Nephron progenitor cell (in vitro differentiated cells): ENCODE measurements at regions not wholly inside any gene's neighbourhood (a gene's known extent, or its start where the extent isn't known, plus 50 kb on each side); places are given as distances from the start of the nearest gene placed in this dataset.

Experiments used
- DNase-seq: peaks from one replicate; pipeline ENCODE4 v3.0.0; 2021
- H3K27ac Mint-ChIP-seq: 2 replicates; pipeline ENCODE4 v1.8.0; 2021; ENCODE audit warnings: mild to moderate bottlenecking, moderate library complexity, mixed read lengths
- H3K27me3 Mint-ChIP-seq: 2 replicates; pipeline ENCODE4 v1.8.0; 2021; ENCODE audit warnings: mild to moderate bottlenecking, low read depth, mixed read lengths; ENCODE audit not compliant: poor library complexity
- H3K36me3 Mint-ChIP-seq: 2 replicates; pipeline ENCODE4 v1.8.0; 2021; ENCODE audit warnings: low read depth, mixed read lengths
- H3K4me1 Mint-ChIP-seq: 2 replicates; pipeline ENCODE4 v1.8.0; 2021; ENCODE audit warnings: mixed read lengths
- H3K4me3 Mint-ChIP-seq: 2 replicates; pipeline ENCODE4 v1.8.0; 2021; ENCODE audit warnings: mild to moderate bottlenecking, moderate library complexity, mixed read lengths
- H3K9me3 Mint-ChIP-seq: 2 replicates; pipeline ENCODE4 v1.8.0; 2021; ENCODE audit warnings: mild to moderate bottlenecking, moderate library complexity, mixed read lengths
- CTCF ChIP-seq: fragments of 200-600 bp; sonication (generic); IDR thresholded peaks from 2 replicates; pipeline ENCODE4 v1.5.0; 2021; ENCODE audit warnings: antibody characterized with exemption

GRCh38 chr17:63095459-63095858 is 129.4 kb downstream of the TANC2 start:
- peaks cover 12% of the 10 kb centered on the region for H3K9me3 Mint-ChIP-seq
- H3K4me3 Mint-ChIP-seq = no peak overlapping the region
- no peaks in the 10 kb centered on the region for H3K36me3 Mint-ChIP-seq
- DNase-seq = no peak
- TF ChIP-seq CTCF = no peak
- H3K27ac Mint-ChIP-seq = no peak overlapping the region
- H3K27me3 Mint-ChIP-seq = no peaks in the 10 kb centered on the region
- H3K4me1 Mint-ChIP-seq = no peaks in the 10 kb centered on the region

- no peak for DNase-seq
- Mint-ChIP-seq H3K27me3 (no peaks in the 10 kb centered on the region), H3K4me1 (no peaks in the 10 kb centered on the region), H3K27ac (no peak overlapping the region), H3K4me3 (no peak overlapping the region), H3K36me3 (no peaks in the 10 kb centered on the region), H3K9me3 (peaks cover 11% of the 10 kb centered on the region)
- no peak for TF ChIP-seq CTCF
Measured at GRCh38 chr17:63095879-63096278, 129.8 kb downstream of the TANC2 start.

- TF ChIP-seq CTCF = no peak
- no peak overlapping the region for H3K4me3 Mint-ChIP-seq
- H3K27me3 Mint-ChIP-seq = no peaks in the 10 kb centered on the region
- peaks cover under 1% of the 10 kb centered on the region for H3K36me3 Mint-ChIP-seq
- peaks cover 6% of the 10 kb centered on the region for H3K9me3 Mint-ChIP-seq
- no peaks in the 10 kb centered on the region for H3K4me1 Mint-ChIP-seq
- H3K27ac Mint-ChIP-seq = no peak overlapping the region
- DNase-seq = no peak
Measured at GRCh38 chr17:63096426-63096825, 130.4 kb downstream of the TANC2 start.

- Mint-ChIP-seq H3K4me3 (no peak overlapping the region), H3K9me3 (no peaks in the 10 kb centered on the region), H3K36me3 (peaks cover 6% of the 10 kb centered on the region), H3K4me1 (no peaks in the 10 kb centered on the region), H3K27ac (no peak overlapping the region), H3K27me3 (no peaks in the 10 kb centered on the region)
- no peak for TF ChIP-seq CTCF
- no peak for DNase-seq
Measured at GRCh38 chr17:63099425-63099824, 133.4 kb downstream of the TANC2 start.

- H3K27ac Mint-ChIP-seq = no peak overlapping the region
- no peaks in the 10 kb centered on the region for H3K9me3 Mint-ChIP-seq
- H3K4me3 Mint-ChIP-seq = no peak overlapping the region
- H3K36me3 Mint-ChIP-seq = peaks cover 6% of the 10 kb centered on the region
- DNase-seq = no peak
- no peak for TF ChIP-seq CTCF
- H3K27me3 Mint-ChIP-seq = no peaks in the 10 kb centered on the region
- H3K4me1 Mint-ChIP-seq = no peaks in the 10 kb centered on the region
Measured at GRCh38 chr17:63102034-63102433, 136.0 kb downstream of the TANC2 start.

GRCh38 chr17:63106050-63106449 is 140.0 kb downstream of the TANC2 start:
- no peak for TF ChIP-seq CTCF
- no peaks in the 10 kb centered on the region for H3K9me3 Mint-ChIP-seq
- H3K4me3 Mint-ChIP-seq = no peak overlapping the region
- DNase-seq = no peak
- H3K36me3 Mint-ChIP-seq = peaks cover 6% of the 10 kb centered on the region
- no peaks in the 10 kb centered on the region for H3K27me3 Mint-ChIP-seq
- H3K4me1 Mint-ChIP-seq = peaks cover 14% of the 10 kb centered on the region
- H3K27ac Mint-ChIP-seq = peak overlapping the region; percentile 86
